ENCODE measurements at regions not wholly inside any gene's neighbourhood (a gene's known extent, or its start where the extent isn't known, plus 50 kb on each side); places are given as distances from the start of the nearest gene placed in this dataset.
"Not testable (repeated sequence)": the region's sequence is repeated elsewhere in the genome, so short reads cannot be mapped to it uniquely, and the experiment has no call there.

GRCh38 chr1:149227933-149228665 lies 124.7 kb upstream of the NBPF9 start:
- CTCF ChIA-PET; POLR2A ChIA-PET; DNase-seq (ENCODE audit: extremely low spot score): not testable (repeated sequence)

GRCh38 chr1:149228672-149229585 lies 125.6 kb upstream of the NBPF9 start:
- CTCF ChIA-PET; POLR2A ChIA-PET; DNase-seq (ENCODE audit: extremely low spot score): not testable (repeated sequence)

- POLR2A ChIA-PET; CTCF ChIA-PET; DNase-seq (ENCODE audit: extremely low spot score): not testable (repeated sequence)
These were observed 126.5 kb upstream of the NBPF9 start for GRCh38 chr1:149229813-149230212.

GRCh38 chr1:149234926-149235914 lies 131.9 kb upstream of the NBPF9 start:
- CTCF ChIA-PET; DNase-seq (ENCODE audit: extremely low spot score); POLR2A ChIA-PET: not testable (repeated sequence)

- POLR2A ChIA-PET, CTCF ChIA-PET: not testable (repeated sequence)
These were observed 134.2 kb upstream of the NBPF9 start for GRCh38 chr1:149237515-149237914.

GRCh38 chr1:149239897-149240508 lies 136.7 kb upstream of the NBPF9 start:
- POLR2A ChIA-PET; CTCF ChIA-PET; DNase-seq (ENCODE audit: extremely low spot score): not testable (repeated sequence)

More at GRCh38 chr1:149237515-149237914, 134.2 kb upstream of the NBPF9 start:
- not testable (repeated sequence) for DNase-seq (ENCODE audit: extremely low spot score)

GRCh38 chr1:149240530-149240929 lies 137.2 kb upstream of the NBPF9 start:
- CTCF ChIA-PET; DNase-seq (ENCODE audit: extremely low spot score); POLR2A ChIA-PET: not testable (repeated sequence)

- CTCF ChIA-PET; POLR2A ChIA-PET; DNase-seq (ENCODE audit: extremely low spot score): not testable (repeated sequence)
These were observed 137.9 kb upstream of the NBPF9 start for GRCh38 chr1:149241272-149241671.

- POLR2A ChIA-PET; DNase-seq (ENCODE audit: extremely low spot score); CTCF ChIA-PET: not testable (repeated sequence)
These were observed 140.2 kb upstream of the NBPF9 start for GRCh38 chr1:149243572-149243971.

- CTCF ChIA-PET; POLR2A ChIA-PET; DNase-seq (ENCODE audit: extremely low spot score): not testable (repeated sequence)
These were observed 141.3 kb upstream of the NBPF9 start for GRCh38 chr1:149244621-149245020.

GRCh38 chr1:149246212-149246611 lies 142.9 kb upstream of the NBPF9 start:
- DNase-seq (ENCODE audit: extremely low spot score); POLR2A ChIA-PET; CTCF ChIA-PET: not testable (repeated sequence)

- DNase-seq (ENCODE audit: extremely low spot score); POLR2A ChIA-PET; CTCF ChIA-PET: not testable (repeated sequence)
These were observed 145.3 kb upstream of the NBPF9 start for GRCh38 chr1:149248610-149249009.

GRCh38 chr1:149249850-149250467 lies 146.6 kb upstream of the NBPF9 start:
- CTCF ChIA-PET; POLR2A ChIA-PET; DNase-seq (ENCODE audit: extremely low spot score): not testable (repeated sequence)

- POLR2A ChIA-PET; CTCF ChIA-PET; DNase-seq (ENCODE audit: extremely low spot score): not testable (repeated sequence)
These were observed 151.8 kb upstream of the NBPF9 start for GRCh38 chr1:149254894-149255847.

GRCh38 chr1:149260284-149260683 lies 156.9 kb upstream of the NBPF9 start:
- DNase-seq (ENCODE audit: extremely low spot score); POLR2A ChIA-PET; CTCF ChIA-PET: not testable (repeated sequence)

- DNase-seq (ENCODE audit: extremely low spot score); CTCF ChIA-PET; POLR2A ChIA-PET: not testable (repeated sequence)
These were observed 157.5 kb upstream of the NBPF9 start for GRCh38 chr1:149260736-149261340.
